ENCODE measurements at regions not wholly inside any gene's neighbourhood (a gene's known extent, or its start where the extent isn't known, plus 50 kb on each side); places are given as distances from the start of the nearest gene placed in this dataset.

DNA sequence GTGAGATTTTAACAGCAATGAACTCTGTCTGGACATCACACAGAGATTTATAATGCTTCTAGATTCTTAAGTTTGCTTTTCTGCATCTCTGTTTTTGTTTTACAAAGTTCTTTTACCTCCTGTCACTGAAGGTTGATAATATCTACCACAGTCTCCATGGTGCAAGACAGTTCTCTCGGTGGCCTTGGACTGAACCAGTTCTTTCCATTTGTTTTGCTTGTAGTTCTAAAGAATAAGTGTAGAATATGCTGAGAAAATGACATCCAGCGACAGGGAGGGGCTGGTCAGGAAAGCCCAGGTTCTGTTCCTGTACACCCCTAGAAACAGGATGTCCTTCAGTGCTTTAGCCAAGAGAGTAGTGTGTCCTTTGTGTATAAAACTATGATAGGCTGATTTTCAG is 1079.5 kb upstream of the INTU start:
- no peak for TF ChIP-seq POLR2AphosphoS5 (IDR thresholded peaks at IDR 0.05; ENCODE audit: low read depth)
- TF ChIP-seq, protein P1, sequence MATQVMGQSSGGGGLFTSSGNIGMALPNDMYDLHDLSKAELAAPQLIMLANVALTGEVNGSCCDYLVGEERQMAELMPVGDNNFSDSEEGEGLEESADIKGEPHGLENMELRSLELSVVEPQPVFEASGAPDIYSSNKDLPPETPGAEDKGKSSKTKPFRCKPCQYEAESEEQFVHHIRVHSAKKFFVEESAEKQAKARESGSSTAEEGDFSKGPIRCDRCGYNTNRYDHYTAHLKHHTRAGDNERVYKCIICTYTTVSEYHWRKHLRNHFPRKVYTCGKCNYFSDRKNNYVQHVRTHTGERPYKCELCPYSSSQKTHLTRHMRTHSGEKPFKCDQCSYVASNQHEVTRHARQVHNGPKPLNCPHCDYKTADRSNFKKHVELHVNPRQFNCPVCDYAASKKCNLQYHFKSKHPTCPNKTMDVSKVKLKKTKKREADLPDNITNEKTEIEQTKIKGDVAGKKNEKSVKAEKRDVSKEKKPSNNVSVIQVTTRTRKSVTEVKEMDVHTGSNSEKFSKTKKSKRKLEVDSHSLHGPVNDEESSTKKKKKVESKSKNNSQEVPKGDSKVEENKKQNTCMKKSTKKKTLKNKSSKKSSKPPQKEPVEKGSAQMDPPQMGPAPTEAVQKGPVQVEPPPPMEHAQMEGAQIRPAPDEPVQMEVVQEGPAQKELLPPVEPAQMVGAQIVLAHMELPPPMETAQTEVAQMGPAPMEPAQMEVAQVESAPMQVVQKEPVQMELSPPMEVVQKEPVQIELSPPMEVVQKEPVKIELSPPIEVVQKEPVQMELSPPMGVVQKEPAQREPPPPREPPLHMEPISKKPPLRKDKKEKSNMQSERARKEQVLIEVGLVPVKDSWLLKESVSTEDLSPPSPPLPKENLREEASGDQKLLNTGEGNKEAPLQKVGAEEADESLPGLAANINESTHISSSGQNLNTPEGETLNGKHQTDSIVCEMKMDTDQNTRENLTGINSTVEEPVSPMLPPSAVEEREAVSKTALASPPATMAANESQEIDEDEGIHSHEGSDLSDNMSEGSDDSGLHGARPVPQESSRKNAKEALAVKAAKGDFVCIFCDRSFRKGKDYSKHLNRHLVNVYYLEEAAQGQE (IDR thresholded peaks at IDR 0.05; ENCODE audit: insufficient replicate concordance, low read depth), result no peak
- TF ChIP-seq, protein P2, sequence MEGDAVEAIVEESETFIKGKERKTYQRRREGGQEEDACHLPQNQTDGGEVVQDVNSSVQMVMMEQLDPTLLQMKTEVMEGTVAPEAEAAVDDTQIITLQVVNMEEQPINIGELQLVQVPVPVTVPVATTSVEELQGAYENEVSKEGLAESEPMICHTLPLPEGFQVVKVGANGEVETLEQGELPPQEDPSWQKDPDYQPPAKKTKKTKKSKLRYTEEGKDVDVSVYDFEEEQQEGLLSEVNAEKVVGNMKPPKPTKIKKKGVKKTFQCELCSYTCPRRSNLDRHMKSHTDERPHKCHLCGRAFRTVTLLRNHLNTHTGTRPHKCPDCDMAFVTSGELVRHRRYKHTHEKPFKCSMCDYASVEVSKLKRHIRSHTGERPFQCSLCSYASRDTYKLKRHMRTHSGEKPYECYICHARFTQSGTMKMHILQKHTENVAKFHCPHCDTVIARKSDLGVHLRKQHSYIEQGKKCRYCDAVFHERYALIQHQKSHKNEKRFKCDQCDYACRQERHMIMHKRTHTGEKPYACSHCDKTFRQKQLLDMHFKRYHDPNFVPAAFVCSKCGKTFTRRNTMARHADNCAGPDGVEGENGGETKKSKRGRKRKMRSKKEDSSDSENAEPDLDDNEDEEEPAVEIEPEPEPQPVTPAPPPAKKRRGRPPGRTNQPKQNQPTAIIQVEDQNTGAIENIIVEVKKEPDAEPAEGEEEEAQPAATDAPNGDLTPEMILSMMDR (IDR thresholded peaks at IDR 0.05; ENCODE audit: insufficient read depth, low read length), result no peak
- no peak for TF ChIP-seq SPI1 (IDR thresholded peaks at IDR 0.05; ENCODE audit: borderline replicate concordance, low read depth)
- no peak for TF ChIP-seq GABPA (IDR thresholded peaks at IDR 0.05; ENCODE audit: low read depth)
- H3K27me3 ChIP-seq (ENCODE audit: insufficient read depth, poor library complexity, severe bottlenecking), result no peaks in the 10 kb centered on the region
- H3K27ac ChIP-seq (replicated peaks), result no peak overlapping the region
- DNase-seq (ENCODE audit: low read depth in 1 of 2, low spot score in 1 of 2), result no peak
- H3K4me3 ChIP-seq (replicated peaks; ENCODE audit: insufficient read depth, low read length), result no peak overlapping the region

DNA sequence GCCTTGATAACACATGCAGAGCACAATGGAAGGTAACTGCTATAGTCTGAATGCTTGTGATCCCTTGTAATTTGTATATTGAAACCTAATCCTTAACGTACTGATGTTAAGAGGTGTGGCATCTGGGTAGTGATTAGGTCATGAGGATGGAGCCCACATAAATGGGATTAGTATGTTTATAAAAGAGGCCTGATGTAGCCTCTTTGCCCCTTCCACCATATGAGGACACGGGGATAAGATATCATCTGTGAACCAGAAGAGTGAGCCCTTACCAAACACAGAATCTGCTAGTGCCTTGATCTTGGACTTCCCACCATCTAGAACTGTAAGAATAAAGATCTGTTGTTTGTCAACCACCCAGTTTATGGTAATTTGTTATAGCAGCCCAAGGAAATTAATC is 1074.2 kb upstream of the INTU start:
- no peak for DNase-seq (ENCODE audit: low read depth in 1 of 2, low spot score in 1 of 2)
- H3K27me3 ChIP-seq (ENCODE audit: insufficient read depth, poor library complexity, severe bottlenecking), result no peaks in the 10 kb centered on the region
- no peak overlapping the region for H3K4me3 ChIP-seq (replicated peaks; ENCODE audit: insufficient read depth, low read length)
- no peak overlapping the region for H3K27ac ChIP-seq (replicated peaks)
- no peak for TF ChIP-seq GABPA (IDR thresholded peaks at IDR 0.05; ENCODE audit: low read depth)
- TF ChIP-seq, protein P1 (IDR thresholded peaks at IDR 0.05; ENCODE audit: insufficient replicate concordance, low read depth), result no peak
- TF ChIP-seq SPI1 (IDR thresholded peaks at IDR 0.05; ENCODE audit: borderline replicate concordance, low read depth), result no peak
- no peak for TF ChIP-seq POLR2AphosphoS5 (IDR thresholded peaks at IDR 0.05; ENCODE audit: low read depth)
- TF ChIP-seq, protein P2 (IDR thresholded peaks at IDR 0.05; ENCODE audit: insufficient read depth, low read length), result no peak

DNA sequence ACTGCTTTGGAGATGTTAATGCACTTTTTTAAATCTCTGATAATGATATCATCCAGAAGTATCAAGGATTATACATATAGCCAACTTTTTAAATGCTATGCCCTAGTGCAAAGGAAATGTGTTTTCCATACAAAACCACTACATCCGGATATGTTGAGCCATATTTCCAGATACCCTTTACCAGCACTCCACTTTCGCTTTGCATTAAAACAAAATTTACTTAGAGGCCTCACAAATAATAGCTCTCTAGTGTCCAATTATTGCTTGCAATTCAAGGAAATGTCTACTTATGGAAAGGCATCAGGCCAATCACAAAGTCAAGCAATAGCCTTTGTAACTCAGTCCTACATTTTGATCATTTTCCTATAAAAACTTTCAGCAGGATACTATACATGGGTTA is 1072.8 kb upstream of the INTU start:
- Histone ChIP-seq H3K27me3 (ENCODE audit: insufficient read depth, poor library complexity, severe bottlenecking) (no peaks in the 10 kb centered on the region), H3K4me3 (replicated peaks; ENCODE audit: insufficient read depth, low read length) (no peak overlapping the region), H3K27ac (replicated peaks) (no peak overlapping the region)
- no peak for DNase-seq (ENCODE audit: low read depth in 1 of 2, low spot score in 1 of 2)
- TF ChIP-seq SPI1 (IDR thresholded peaks at IDR 0.05; ENCODE audit: borderline replicate concordance, low read depth) (no peak), POLR2AphosphoS5 (IDR thresholded peaks at IDR 0.05; ENCODE audit: low read depth) (no peak), GABPA (IDR thresholded peaks at IDR 0.05; ENCODE audit: low read depth) (no peak)
- TF ChIP-seq, protein P1 (IDR thresholded peaks at IDR 0.05; ENCODE audit: insufficient replicate concordance, low read depth), result no peak
- TF ChIP-seq, protein P2 (IDR thresholded peaks at IDR 0.05; ENCODE audit: insufficient read depth, low read length), result no peak

Data from HL-60 (cell line).